GM12878 (cell line): ENCODE measurements at regions not wholly inside any gene's neighbourhood (a gene's known extent, or its start where the extent isn't known, plus 50 kb on each side); places are given as distances from the start of the nearest gene placed in this dataset.
"Not testable (repeated sequence)": the region's sequence is repeated elsewhere in the genome, so short reads cannot be mapped to it uniquely, and the experiment has no call there.

Experiments used
- ATAC-seq: fragments of 200-7000 bp; cut with Tn5 transposase; 3 replicates; pipeline ENCODE4 v1.9.1; 2020; ENCODE audit warnings: mild to moderate bottlenecking, moderate library complexity
- BruUV-seq: library from RNA; stranded (reverse); fragments of 400-500 nt; replicated peaks from 2 replicates; lab custom pipeline; 2021; lab: Mats Ljungman, UMichigan
- CTCF ChIA-PET: fragments of 300-600 bp; sonication (Branson Sonifier 250); formaldehyde crosslinking; extraction: SDS; loops from one replicate; lab custom pipeline; 2021; ENCODE audit warnings: inconsistent platforms; lab: Yijun Ruan, JAX
- POLR2A ChIA-PET: fragments of 350-600 bp; formaldehyde crosslinking; extraction: SDS; loops from one replicate; lab custom pipeline; 2021; ENCODE audit warnings: inconsistent platforms; lab: Charles Lee
- RAD21 ChIA-PET: fragments of 300-600 bp; sonication (Branson Sonifier 250); formaldehyde crosslinking; loops from one replicate; lab custom pipeline; 2023; ENCODE audit warnings: antibody characterized with exemption; ENCODE audit not compliant: unreplicated experiment; lab: Charles Lee
- SMC1A ChIA-PET: fragments of 300-600 bp; sonication (Branson Sonifier 250); formaldehyde crosslinking; loops from one replicate; lab custom pipeline; 2023; ENCODE audit not compliant: unreplicated experiment, uncharacterized antibody; lab: Charles Lee
- DNase-seq: peaks from one replicate; pipeline ENCODE4 v3.0.0-alpha.2; 2011; ENCODE audit warnings: low read depth, low spot score
- FAIRE-seq: peaks from 3 replicates; lab custom pipeline; 2011; peaks lifted over from hg19 to GRCh38; lab: Jason Lieb, UNC
- H2AFZ ChIP-seq: 2 replicates; pipeline ENCODE4 v1.6.0; 2011; ENCODE audit warnings: low read depth, low read length, control low read depth; ENCODE audit not compliant: control insufficient read depth
- H3K27ac ChIP-seq: 2 replicates; pipeline ENCODE4 v1.5.1; 2011; ENCODE audit warnings: control low read depth; ENCODE audit not compliant: control insufficient read depth, insufficient read depth
- H3K27me3 ChIP-seq, 2 experiments: replicated peaks in 1 of 2; 2 replicates each; pipeline versions ENCODE4 v1.6.0 to v1.6.1; 2011; ENCODE audit warnings: low read length in 1 of 2; ENCODE audit not compliant: control insufficient read depth in 2 of 2, insufficient read depth in 2 of 2
- H3K36me3 ChIP-seq, 2 experiments: 2 replicates each; pipeline ENCODE4 v1.5.1; 2011; ENCODE audit warnings: low read length in 1 of 2; ENCODE audit not compliant: control insufficient read depth in 2 of 2, insufficient read depth in 2 of 2
- H3K4me1 ChIP-seq: 2 replicates; pipeline ENCODE4 v1.6.1; 2011; ENCODE audit warnings: mild to moderate bottlenecking, low read length, moderate library complexity, mixed read lengths; ENCODE audit not compliant: control insufficient read depth, insufficient read depth
- H3K4me2 ChIP-seq: 2 replicates; pipeline ENCODE4 v1.6.0; 2011; ENCODE audit warnings: control low read depth; ENCODE audit not compliant: control insufficient read depth, insufficient read depth
- H3K4me3 ChIP-seq: fragments of 200-600 bp; sonication (generic); 2 replicates; pipeline ENCODE4 v1.5.1; 2016
- H3K79me2 ChIP-seq: 2 replicates; pipeline ENCODE4 v1.6.0; 2011; ENCODE audit warnings: low read length; ENCODE audit not compliant: control insufficient read depth, insufficient read depth
- H3K9ac ChIP-seq: 2 replicates; pipeline ENCODE4 v1.8.0; 2011; ENCODE audit warnings: low read length, control low read depth, mixed read lengths; ENCODE audit not compliant: control insufficient read depth, insufficient read depth
- H3K9me3 ChIP-seq: replicated peaks from 3 replicates; pipeline ENCODE4 v1.5.1; 2011; ENCODE audit warnings: mild to moderate bottlenecking, low read length; ENCODE audit not compliant: control insufficient read depth, insufficient read depth
- H4K20me1 ChIP-seq: 2 replicates; pipeline ENCODE4 v1.6.0; 2011; ENCODE audit not compliant: control insufficient read depth, insufficient read depth
- EGR1 ChIP-seq, 2 experiments: IDR thresholded peaks; 1 replicate in 1 of 2; 2 replicates in 1 of 2; pipeline ENCODE4 v1.6.1; 2011 to 2012; ENCODE audit warnings: low read depth in 2 of 2, low read length in 2 of 2, borderline replicate concordance in 1 of 2, mild to moderate bottlenecking in 1 of 2, moderate library complexity in 1 of 2
- RAD21 ChIP-seq: IDR thresholded peaks from 2 replicates; pipeline ENCODE4 v1.6.1; 2011; ENCODE audit warnings: mild to moderate bottlenecking, low read depth, low read length, moderate library complexity; ENCODE audit not compliant: insufficient read depth
- SMC3 ChIP-seq: IDR thresholded peaks from 2 replicates; pipeline ENCODE4 v1.6.1; 2011; ENCODE audit warnings: low read length, improper control_type of control experiment, borderline replicate concordance
- TCF12 ChIP-seq: IDR thresholded peaks from 2 replicates; pipeline ENCODE4 v1.6.1; 2011; ENCODE audit warnings: low read depth, mild to moderate bottlenecking, low read length
- WGBS: methylation state at CpG from one replicate; pipeline ENCODE4 v1.1.6; 2016; ENCODE audit warnings: low lambda C conversion rate; ENCODE audit not compliant: insufficient replicate concordance, insufficient coverage; ENCODE audit errors: missing lambda C conversion rate; 5-methylcytosine and 5-hydroxymethylcytosine counted together
- in situ Hi-C: fragments of 300-500 bp; cut with MboI; formaldehyde crosslinking; loops from 9 replicates; pipeline ENCODE4 v1.14.3; 2018; ENCODE audit warnings: mixed read lengths
- intact Hi-C: fragments of 100-400 bp; cut with micrococcal nuclease; formaldehyde crosslinking; loops from one replicate; pipeline ENCODE4 v1.14.2; 2022; ENCODE audit not compliant: unreplicated experiment
- TF ChIP-seq, protein P1 (sequence below), 3 experiments: IDR thresholded peaks in 2 of 3; conservative IDR thresholded peaks in 1 of 3; 2 replicates each; pipeline ENCODE4 v1.5.1; 2011; ENCODE audit warnings: low read depth in 3 of 3, low read length in 3 of 3, mild to moderate bottlenecking in 3 of 3, control low read depth in 2 of 3, moderate library complexity in 2 of 3, inconsistent platforms in 1 of 3, mixed read lengths in 1 of 3; ENCODE audit not compliant: control insufficient read depth in 2 of 3, insufficient read depth in 1 of 3; ENCODE audit errors: extremely low read depth in 1 of 3

DNA sequence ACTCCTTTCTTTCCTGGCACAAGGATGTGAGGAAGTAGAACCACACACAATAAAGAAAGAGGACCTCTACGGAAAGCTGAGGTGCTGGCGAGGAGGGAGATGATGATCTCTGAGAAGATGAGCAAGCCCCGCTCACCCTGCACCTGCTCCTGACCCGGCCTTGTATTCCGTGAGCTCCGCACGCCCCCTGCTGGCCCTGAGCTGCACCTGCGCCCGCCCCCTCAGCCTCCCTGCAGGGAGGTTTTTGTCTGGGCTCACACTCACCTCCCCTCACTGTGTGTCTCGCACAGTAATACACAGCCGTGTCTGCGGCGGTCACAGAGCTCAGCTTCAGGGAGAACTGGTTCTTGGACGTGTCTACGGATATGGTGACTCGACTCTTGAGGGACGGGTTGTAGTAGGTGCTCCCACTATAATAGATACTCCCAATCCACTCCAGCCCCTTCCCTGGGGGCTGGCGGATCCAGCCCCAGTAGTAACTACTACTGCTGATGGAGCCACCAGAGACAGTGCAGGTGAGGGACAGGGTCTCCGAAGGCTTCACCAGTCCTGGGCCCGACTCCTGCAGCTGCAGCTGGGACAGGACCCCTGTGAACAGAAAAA is 895.1 kb downstream of the TMEM121 start:
- H3K9ac ChIP-seq, H3K9me3 ChIP-seq, DNase-seq, H3K27ac ChIP-seq, BruUV-seq, in situ Hi-C loops, FAIRE-seq, H3K4me2 ChIP-seq, H3K79me2 ChIP-seq, intact Hi-C loops, H4K20me1 ChIP-seq, H3K4me3 ChIP-seq, POLR2A ChIA-PET, H3K27me3 ChIP-seq, H2AFZ ChIP-seq, H3K36me3 ChIP-seq, H3K4me1 ChIP-seq: not testable (repeated sequence)
- CTCF ChIA-PET, result interaction anchor here (0.7 to 13.4 kb wide), 25 partner anchors 9 to 409 kb away, joined by 3 to 205 read pairs (median 5); no protein-coding TSS in a partner anchor
- 4% methylated on average over 14 of the region's 20 CpGs for WGBS
- TF ChIP-seq RAD21 (peak; percentile 40), TCF12 (0 out of 2 replicates have a peak, but pooled peaks have one; percentile 27), SMC3 (peak; percentile 18; the same call in 1 of the 2 replicates), EGR1 (IDR thresholded peaks at IDR 0.05; ENCODE audit: borderline replicate concordance in 1 of 2, low read depth in 2 of 2, low read length in 2 of 2) (peak in 1 of 2 experiments; percentile 93; a peak in 2 of 3 replicates)
- TF ChIP-seq, protein P1, sequence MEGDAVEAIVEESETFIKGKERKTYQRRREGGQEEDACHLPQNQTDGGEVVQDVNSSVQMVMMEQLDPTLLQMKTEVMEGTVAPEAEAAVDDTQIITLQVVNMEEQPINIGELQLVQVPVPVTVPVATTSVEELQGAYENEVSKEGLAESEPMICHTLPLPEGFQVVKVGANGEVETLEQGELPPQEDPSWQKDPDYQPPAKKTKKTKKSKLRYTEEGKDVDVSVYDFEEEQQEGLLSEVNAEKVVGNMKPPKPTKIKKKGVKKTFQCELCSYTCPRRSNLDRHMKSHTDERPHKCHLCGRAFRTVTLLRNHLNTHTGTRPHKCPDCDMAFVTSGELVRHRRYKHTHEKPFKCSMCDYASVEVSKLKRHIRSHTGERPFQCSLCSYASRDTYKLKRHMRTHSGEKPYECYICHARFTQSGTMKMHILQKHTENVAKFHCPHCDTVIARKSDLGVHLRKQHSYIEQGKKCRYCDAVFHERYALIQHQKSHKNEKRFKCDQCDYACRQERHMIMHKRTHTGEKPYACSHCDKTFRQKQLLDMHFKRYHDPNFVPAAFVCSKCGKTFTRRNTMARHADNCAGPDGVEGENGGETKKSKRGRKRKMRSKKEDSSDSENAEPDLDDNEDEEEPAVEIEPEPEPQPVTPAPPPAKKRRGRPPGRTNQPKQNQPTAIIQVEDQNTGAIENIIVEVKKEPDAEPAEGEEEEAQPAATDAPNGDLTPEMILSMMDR (IDR thresholded peaks at IDR 0.05 in 2 of 3, conservative IDR thresholded peaks at IDR 0.05 in 1 of 3; ENCODE audit: control insufficient read depth in 2 of 3, extremely low read depth in 1 of 3, insufficient read depth in 1 of 3, low read depth in 3 of 3, low read length in 3 of 3), result peak; percentile 49 to 81 (median 70)
- ATAC-seq, result peak; percentile 66
- RAD21 ChIA-PET, result interaction anchor here (1.1 to 1.3 kb wide), 2 partner anchors 10 to 108 kb away, joined by 3 to 5 read pairs; no protein-coding TSS in a partner anchor
- SMC1A ChIA-PET, result interaction anchor here (0.8 to 1.8 kb wide), 5 partner anchors 10 to 108 kb away, joined by 3 to 6 read pairs (median 4); no protein-coding TSS in a partner anchor
